ENCODE measurements at regions not wholly inside any gene's neighbourhood (a gene's known extent, or its start where the extent isn't known, plus 50 kb on each side); places are given as distances from the start of the nearest gene placed in this dataset.

DNA sequence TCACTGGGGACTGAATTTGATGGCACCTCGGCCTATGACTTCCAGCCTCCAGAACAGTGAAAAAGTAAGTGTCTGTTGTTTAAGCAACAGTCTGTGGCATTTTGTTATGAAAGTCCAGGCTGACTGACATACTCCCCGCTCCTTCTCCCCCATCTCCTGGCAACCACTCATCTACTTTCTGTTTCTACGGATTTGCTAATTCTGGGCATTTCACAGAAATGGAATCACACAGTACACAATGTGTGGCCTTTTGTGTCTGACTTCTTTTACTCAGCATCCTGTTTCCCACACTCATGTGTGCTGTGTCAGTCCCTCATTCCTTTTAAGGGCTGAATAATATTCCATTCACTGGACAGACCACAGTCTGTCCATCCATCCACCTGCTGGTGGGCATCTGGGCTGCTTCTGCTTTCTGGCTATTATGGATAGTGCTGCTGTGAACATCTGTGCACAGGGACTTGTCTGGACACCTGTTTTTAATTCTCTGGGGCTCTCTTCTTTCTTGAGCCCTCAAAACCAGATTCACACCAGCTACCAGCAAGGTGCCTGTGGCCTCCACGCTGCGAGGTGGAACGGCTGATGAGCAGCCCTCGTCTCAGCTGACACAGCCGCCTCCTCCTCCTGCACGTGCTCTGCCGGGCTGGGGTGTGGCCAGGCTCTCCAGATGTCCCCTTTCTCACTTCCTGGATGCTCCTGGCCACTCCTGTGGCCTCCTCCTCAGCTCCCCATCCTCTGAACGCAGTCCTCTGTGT, 333.1 kb downstream of the CTTN start:
- H3K4me1 ChIP-seq (ENCODE audit: control insufficient read depth, insufficient read depth, low read length), result no peaks in the 10 kb centered on the region
- H3K36me3 ChIP-seq (ENCODE audit: control insufficient read depth, insufficient read depth, low read length), result no peaks in the 10 kb centered on the region
- no peak overlapping the region for H3K4me3 ChIP-seq (ENCODE audit: low read length)
- no peaks in the 10 kb centered on the region for H3K27me3 ChIP-seq (ENCODE audit: control insufficient read depth, insufficient read depth, low read length)
- H3K9ac ChIP-seq (ENCODE audit: low read length), result no peak overlapping the region
- H3K9me3 ChIP-seq (ENCODE audit: control insufficient read depth, low read length), result no peaks in the 10 kb centered on the region

DNA sequence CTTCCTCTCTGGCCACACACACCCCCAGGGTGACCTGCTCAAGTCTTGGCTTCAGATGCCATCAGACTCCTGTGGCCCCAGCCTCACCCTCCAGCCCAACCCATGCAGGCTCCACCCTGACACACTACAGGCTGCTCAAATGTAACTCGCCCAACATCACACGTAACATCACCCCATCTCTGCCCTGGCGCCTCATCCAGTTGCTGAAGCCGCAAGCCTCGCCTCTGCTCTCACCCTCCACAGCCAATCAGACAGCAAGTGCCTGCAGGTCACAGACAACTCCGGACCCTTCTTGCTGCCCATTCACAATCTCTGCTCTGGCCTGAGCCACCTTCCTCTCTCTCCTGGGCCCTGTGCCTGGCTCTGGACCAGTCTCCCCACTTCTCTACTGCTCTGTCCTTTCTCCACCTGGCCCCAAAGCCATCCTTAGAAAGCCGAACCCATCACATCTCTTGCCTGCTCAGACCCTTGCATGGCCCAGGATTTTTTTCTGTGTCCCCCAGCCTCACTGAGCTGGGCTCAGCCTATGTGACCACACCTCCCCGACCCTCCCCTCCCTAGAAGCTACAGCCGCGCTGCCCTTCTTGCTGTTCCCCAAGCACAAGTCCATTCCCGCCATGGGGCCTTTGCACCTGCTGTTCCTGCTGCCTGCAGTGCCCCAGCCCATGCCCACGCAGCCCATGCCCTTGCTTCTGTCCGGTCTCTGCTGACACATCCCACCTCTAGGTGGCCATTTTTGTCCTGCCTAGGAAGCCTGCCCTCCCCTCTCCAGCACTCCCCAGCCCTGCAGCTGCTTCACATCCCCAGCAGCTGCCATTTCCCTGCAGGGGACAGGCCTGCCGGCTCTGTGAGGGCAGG, 333.9 kb downstream of the CTTN start:
- H3K27me3 ChIP-seq (ENCODE audit: control insufficient read depth, insufficient read depth, low read length), result no peaks in the 10 kb centered on the region
- no peaks in the 10 kb centered on the region for H3K4me1 ChIP-seq (ENCODE audit: control insufficient read depth, insufficient read depth, low read length)
- H3K4me3 ChIP-seq (ENCODE audit: low read length), result no peak overlapping the region
- no peaks in the 10 kb centered on the region for H3K36me3 ChIP-seq (ENCODE audit: control insufficient read depth, insufficient read depth, low read length)
- H3K9ac ChIP-seq (ENCODE audit: low read length), result no peak overlapping the region
- no peaks in the 10 kb centered on the region for H3K9me3 ChIP-seq (ENCODE audit: control insufficient read depth, low read length)

DNA sequence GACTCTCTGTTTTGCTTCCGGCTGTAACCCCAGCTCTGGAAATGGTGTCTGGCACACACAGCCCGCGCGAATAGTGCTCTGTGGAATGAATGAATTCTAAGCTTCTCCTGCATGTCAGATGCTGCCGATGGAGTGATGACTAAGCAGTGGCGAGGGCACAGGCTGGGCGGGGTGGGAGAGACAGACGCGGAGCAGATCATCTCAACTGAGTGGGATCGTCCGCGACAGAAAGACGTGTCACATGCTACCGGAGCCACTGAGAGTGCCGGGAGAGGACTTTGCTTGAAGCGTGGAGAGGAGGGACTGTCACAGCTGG, 334.5 kb downstream of the CTTN start:
- no peaks in the 10 kb centered on the region for H3K4me1 ChIP-seq (ENCODE audit: control insufficient read depth, insufficient read depth, low read length)
- H3K36me3 ChIP-seq (ENCODE audit: control insufficient read depth, insufficient read depth, low read length), result no peaks in the 10 kb centered on the region
- H3K4me3 ChIP-seq (ENCODE audit: low read length), result no peak overlapping the region
- H3K9ac ChIP-seq (ENCODE audit: low read length), result no peak overlapping the region
- no peaks in the 10 kb centered on the region for H3K27me3 ChIP-seq (ENCODE audit: control insufficient read depth, insufficient read depth, low read length)
- no peaks in the 10 kb centered on the region for H3K9me3 ChIP-seq (ENCODE audit: control insufficient read depth, low read length)

DNA sequence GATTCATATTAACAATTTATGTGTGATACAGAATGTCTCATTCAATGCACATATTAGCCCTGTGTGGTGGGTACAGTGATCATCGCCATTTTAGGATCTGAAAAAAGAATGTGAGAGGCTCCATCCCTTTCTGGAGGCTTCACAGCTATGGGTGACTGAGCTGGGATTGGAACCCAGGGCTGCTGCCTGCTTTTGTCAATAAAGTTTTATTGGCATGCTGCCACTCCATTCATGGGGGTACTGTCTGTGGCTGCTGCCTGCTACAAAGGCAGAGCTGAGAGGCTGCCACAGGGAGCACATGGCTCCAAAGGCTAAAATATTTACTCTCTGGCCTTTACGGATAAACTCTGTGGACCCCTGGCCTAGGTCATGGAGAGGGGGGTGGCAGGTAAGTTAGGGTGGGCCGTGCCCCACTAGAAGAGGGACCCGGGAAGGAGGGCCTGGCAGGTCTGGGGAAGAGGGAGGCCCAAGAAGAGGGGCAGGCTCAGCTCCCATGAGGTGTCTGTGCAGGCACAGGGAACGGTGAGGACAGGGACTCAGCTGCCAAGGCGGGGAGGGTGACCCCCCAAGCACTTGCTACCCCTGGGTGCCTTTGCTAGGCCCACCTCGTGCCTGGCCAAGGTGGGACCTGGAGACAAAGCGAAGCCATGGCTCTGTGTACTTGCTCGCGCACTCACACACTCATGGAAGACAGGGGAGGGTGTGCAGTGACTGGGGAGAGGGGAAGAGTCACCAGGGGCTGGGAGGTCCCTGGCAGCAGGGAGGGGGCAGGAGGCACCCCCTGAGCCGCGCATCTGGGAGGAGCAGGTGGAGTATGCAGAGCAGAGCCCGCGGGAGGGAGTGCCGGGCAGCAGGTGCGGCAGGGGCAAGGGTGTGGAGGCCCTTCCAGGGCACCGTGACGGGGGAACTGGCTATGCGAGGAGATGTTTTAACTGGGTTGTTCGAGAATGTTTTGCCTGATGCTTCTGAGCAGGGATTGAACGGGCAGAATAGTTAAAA, 335.3 kb downstream of the CTTN start:
- Histone ChIP-seq H3K9ac (ENCODE audit: low read length) (no peak overlapping the region), H3K9me3 (ENCODE audit: control insufficient read depth, low read length) (no peaks in the 10 kb centered on the region), H3K4me3 (ENCODE audit: low read length) (no peak overlapping the region), H3K36me3 (ENCODE audit: control insufficient read depth, insufficient read depth, low read length) (no peaks in the 10 kb centered on the region), H3K4me1 (ENCODE audit: control insufficient read depth, insufficient read depth, low read length) (no peaks in the 10 kb centered on the region), H3K27me3 (ENCODE audit: control insufficient read depth, insufficient read depth, low read length) (no peaks in the 10 kb centered on the region)

DNA sequence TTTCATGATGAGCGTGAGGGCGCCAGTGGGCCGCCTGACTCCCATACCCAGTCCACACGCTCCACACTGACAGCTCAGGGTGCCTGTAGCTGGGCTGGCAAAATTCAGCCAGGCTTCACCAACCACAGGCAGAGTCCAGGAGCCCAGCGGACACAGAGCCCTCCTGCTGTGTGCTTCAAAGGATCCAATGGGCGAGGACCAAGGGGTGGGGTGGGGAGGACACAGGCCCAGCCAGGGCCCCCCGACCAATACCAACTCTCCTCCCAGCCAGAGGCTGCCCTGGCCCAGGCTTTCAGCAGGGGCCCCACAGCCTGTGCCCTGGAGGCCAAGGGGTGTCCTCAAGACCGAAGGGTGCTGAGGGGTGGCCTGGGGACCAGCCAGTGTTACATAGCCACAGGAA, 336.1 kb downstream of the CTTN start:
- Histone ChIP-seq H3K36me3 (ENCODE audit: control insufficient read depth, insufficient read depth, low read length) (no peaks in the 10 kb centered on the region), H3K27me3 (ENCODE audit: control insufficient read depth, insufficient read depth, low read length) (no peaks in the 10 kb centered on the region), H3K4me1 (ENCODE audit: control insufficient read depth, insufficient read depth, low read length) (no peaks in the 10 kb centered on the region), H3K9ac (ENCODE audit: low read length) (no peak overlapping the region), H3K9me3 (ENCODE audit: control insufficient read depth, low read length) (no peaks in the 10 kb centered on the region), H3K4me3 (ENCODE audit: low read length) (no peak overlapping the region)

DNA sequence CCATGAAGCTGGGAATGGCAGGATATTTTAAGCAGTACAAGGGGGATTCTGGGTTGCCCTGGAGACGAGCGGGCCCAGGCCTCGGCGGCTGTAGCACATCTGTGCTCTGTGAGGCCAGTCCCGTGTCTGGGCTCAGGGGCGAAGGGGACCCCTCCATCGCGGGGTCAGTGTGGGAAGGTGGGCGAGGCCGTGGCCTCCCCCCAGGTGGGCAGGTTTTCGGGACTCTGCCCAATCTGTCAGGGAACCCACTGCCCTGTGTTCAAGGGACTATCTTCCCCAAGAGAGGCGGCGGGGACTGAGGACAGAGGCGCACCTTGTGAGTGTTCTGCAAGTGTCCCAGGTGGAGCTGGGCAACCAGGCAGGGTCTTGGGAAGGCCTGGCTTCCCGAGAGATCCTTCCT, 336.6 kb downstream of the CTTN start:
- Histone ChIP-seq H3K4me1 (ENCODE audit: control insufficient read depth, insufficient read depth, low read length) (no peaks in the 10 kb centered on the region), H3K27me3 (ENCODE audit: control insufficient read depth, insufficient read depth, low read length) (no peaks in the 10 kb centered on the region), H3K9ac (ENCODE audit: low read length) (no peak overlapping the region), H3K36me3 (ENCODE audit: control insufficient read depth, insufficient read depth, low read length) (no peaks in the 10 kb centered on the region), H3K4me3 (ENCODE audit: low read length) (no peak overlapping the region), H3K9me3 (ENCODE audit: control insufficient read depth, low read length) (no peaks in the 10 kb centered on the region)

DNA sequence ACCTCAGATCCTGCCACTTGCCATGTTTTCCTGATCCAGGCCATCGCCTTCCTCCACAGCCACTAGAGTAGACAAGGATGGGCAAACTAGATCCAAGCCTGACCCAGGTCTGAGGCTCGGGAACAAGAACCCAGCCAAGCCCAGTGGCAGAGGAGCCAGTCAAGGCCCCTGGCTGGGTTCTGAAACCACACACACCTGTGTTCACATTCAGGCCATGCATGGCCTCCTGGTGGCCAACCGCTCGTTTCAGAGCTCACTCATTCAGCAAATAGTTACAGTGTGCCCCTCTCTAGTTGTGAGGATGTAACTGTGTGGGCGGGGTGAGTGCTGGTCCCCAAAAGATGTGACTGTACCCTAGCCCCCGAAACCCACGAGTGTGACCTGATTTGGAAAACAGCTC, 337.6 kb downstream of the CTTN start:
- Histone ChIP-seq H3K9me3 (ENCODE audit: control insufficient read depth, low read length) (no peaks in the 10 kb centered on the region), H3K4me3 (ENCODE audit: low read length) (no peak overlapping the region)

DNA sequence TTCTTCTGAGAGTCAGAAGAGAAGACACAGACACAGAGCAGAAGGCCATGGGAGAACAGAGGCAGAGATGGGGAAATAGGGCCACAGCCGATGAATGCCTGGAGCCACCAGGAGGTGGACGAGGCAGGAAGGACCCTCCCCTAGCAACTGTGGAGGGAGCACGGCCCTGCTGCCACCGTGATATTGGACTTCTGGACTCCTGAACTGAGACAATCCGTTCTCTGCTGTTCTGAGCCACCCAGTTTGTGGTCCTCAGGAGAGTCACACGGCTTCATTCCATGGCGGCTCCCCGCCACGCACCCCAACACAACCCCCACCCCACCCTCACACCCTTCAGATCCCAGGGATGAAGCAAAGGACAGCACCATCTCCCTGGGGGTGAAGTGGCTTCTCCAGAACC, 338.1 kb downstream of the CTTN start:
- Histone ChIP-seq H3K36me3 (ENCODE audit: control insufficient read depth, insufficient read depth, low read length) (no peaks in the 10 kb centered on the region), H3K4me3 (ENCODE audit: low read length) (no peak overlapping the region), H3K9me3 (ENCODE audit: control insufficient read depth, low read length) (no peaks in the 10 kb centered on the region), H3K9ac (ENCODE audit: low read length) (no peak overlapping the region), H3K27me3 (ENCODE audit: control insufficient read depth, insufficient read depth, low read length) (no peaks in the 10 kb centered on the region), H3K4me1 (ENCODE audit: control insufficient read depth, insufficient read depth, low read length) (no peaks in the 10 kb centered on the region)

More for the DNA sequence above, 337.6 kb downstream of the CTTN start:
- no peaks in the 10 kb centered on the region for H3K36me3 ChIP-seq (ENCODE audit: control insufficient read depth, insufficient read depth, low read length)
- H3K9ac ChIP-seq (ENCODE audit: low read length), result no peak overlapping the region
- H3K27me3 ChIP-seq (ENCODE audit: control insufficient read depth, insufficient read depth, low read length), result no peaks in the 10 kb centered on the region
- no peaks in the 10 kb centered on the region for H3K4me1 ChIP-seq (ENCODE audit: control insufficient read depth, insufficient read depth, low read length)

DNA sequence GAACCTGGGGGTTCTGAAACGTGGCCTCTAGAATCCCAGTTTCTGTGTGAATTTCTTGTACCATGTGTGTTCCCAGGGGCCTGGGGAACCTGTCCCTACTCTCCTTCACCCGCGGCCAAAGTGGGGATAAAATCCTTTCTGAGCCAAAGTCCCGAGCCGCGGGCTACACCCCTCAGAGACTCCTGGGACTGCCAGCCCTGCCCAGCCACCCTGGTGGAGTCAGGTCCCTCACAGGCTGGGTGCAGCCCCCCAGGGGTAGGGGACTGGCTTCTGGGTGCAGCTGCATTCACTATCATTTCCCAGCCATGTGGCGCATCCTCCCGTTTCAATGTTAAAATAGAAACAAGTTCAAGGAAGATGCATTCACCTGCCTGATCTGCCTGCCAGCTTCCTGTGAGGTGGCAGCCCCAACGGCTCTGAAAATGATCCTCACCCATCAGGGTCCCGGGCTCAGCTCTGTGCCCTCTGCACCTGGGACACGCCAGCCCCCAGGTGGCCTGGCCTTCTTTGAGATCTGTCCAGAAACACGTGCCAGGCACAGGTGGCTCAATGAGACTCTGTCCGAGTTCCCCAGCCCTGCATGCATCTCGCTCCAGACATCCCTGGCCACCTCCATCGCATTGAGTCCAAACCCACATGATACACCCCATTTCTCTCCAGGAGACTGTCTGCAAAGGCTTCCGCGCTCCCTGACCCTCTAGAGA, 338.8 kb downstream of the CTTN start:
- Histone ChIP-seq H3K36me3 (ENCODE audit: control insufficient read depth, insufficient read depth, low read length) (no peaks in the 10 kb centered on the region), H3K9me3 (ENCODE audit: control insufficient read depth, low read length) (no peaks in the 10 kb centered on the region), H3K27me3 (ENCODE audit: control insufficient read depth, insufficient read depth, low read length) (no peaks in the 10 kb centered on the region), H3K4me1 (ENCODE audit: control insufficient read depth, insufficient read depth, low read length) (no peaks in the 10 kb centered on the region), H3K9ac (ENCODE audit: low read length) (no peak overlapping the region), H3K4me3 (ENCODE audit: low read length) (no peak overlapping the region)

DNA sequence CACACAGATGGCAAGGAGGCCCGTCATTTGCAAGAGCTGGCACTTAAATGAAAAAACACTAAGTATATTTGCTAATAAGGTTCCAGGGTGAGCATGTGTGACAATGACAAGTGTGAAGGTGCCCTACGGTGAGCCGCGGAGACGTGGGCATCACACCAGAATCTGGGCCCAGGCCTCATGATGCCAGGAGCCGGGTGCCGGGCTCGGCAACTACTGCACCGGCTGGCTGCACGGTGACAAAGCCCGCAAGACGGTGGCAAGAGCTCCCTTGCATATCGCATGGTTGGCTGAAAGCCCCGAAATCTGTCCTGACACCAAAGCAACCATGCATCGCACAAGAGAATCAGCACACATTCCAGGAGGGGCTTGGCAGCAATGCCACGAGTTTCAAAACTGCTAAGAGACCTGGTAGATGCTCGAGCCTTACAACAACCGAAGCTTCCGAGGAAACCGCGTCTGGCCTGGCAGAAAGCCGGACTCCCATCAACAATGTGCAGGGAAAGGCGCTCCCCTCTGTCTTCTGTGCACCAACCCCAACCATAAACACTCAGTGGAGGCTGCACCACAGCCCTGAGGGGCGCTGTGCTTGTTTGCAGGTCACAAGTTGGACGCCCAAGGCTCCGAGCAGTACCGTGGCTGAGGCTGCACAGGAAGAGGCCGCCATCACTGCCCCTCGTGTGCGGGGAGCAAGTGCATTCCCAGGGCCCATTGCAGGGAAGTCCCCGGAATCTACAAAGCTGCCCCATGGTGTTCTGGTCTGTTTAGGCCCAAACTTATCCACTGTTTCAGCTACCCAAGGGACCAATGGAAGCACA, 339.7 kb downstream of the CTTN start:
- Histone ChIP-seq H3K36me3 (ENCODE audit: control insufficient read depth, insufficient read depth, low read length) (no peaks in the 10 kb centered on the region), H3K4me1 (ENCODE audit: control insufficient read depth, insufficient read depth, low read length) (peaks cover 8% of the 10 kb centered on the region), H3K9me3 (ENCODE audit: control insufficient read depth, low read length) (no peaks in the 10 kb centered on the region), H3K27me3 (ENCODE audit: control insufficient read depth, insufficient read depth, low read length) (no peaks in the 10 kb centered on the region), H3K9ac (ENCODE audit: low read length) (no peak overlapping the region), H3K4me3 (ENCODE audit: low read length) (no peak overlapping the region)

DNA sequence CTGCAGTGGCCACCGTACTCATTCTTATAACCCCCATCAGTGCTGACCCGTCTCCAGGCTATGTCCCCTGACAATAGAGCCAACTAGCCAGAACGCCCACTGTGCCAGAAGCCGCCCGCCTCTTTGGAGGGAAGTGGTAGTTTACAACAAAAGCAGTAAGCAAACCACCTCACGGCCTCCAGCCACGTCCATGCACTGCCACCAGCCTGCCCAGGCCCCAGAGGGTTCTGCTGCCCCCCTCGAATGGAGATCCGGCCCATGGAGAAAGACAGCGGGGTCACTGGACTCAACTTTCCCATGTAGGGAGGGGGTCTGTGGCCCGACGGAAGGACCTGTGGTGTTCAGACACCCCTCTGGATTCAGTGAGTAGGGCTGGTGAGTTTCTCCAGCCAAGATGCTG, 340.3 kb downstream of the CTTN start:
- no peak overlapping the region for H3K4me3 ChIP-seq (ENCODE audit: low read length)
- no peaks in the 10 kb centered on the region for H3K36me3 ChIP-seq (ENCODE audit: control insufficient read depth, insufficient read depth, low read length)
- peaks cover 15% of the 10 kb centered on the region for H3K4me1 ChIP-seq (ENCODE audit: control insufficient read depth, insufficient read depth, low read length)
- no peaks in the 10 kb centered on the region for H3K9me3 ChIP-seq (ENCODE audit: control insufficient read depth, low read length)
- H3K27me3 ChIP-seq (ENCODE audit: control insufficient read depth, insufficient read depth, low read length), result no peaks in the 10 kb centered on the region
- no peak overlapping the region for H3K9ac ChIP-seq (ENCODE audit: low read length)

Measured in mucosa of stomach (tissue), 1 donor.